HG03060 (cell line): ENCODE measurements at regions not wholly inside any gene's neighbourhood (a gene's known extent, or its start where the extent isn't known, plus 50 kb on each side); places are given as distances from the start of the nearest gene placed in this dataset.
"Not testable (repeated sequence)": the region's sequence is repeated elsewhere in the genome, so short reads cannot be mapped to it uniquely, and the experiment has no call there.

ENCODE experiments used
- ATAC-seq: cut with Tn5 transposase; IDR thresholded peaks from one replicate; pipeline ENCODE4 v1.9.1; 2021; ENCODE audit warnings: low read depth, moderate number of reproducible peaks; ENCODE audit not compliant: unreplicated experiment

- ATAC-seq = no peak
Observed at GRCh38 chr9:15372455-15372854, 50.2 kb upstream of the SNAPC3 start.

- no peak for ATAC-seq
Observed at GRCh38 chr9:15371448-15371845, 51.2 kb upstream of the SNAPC3 start.

DNA sequence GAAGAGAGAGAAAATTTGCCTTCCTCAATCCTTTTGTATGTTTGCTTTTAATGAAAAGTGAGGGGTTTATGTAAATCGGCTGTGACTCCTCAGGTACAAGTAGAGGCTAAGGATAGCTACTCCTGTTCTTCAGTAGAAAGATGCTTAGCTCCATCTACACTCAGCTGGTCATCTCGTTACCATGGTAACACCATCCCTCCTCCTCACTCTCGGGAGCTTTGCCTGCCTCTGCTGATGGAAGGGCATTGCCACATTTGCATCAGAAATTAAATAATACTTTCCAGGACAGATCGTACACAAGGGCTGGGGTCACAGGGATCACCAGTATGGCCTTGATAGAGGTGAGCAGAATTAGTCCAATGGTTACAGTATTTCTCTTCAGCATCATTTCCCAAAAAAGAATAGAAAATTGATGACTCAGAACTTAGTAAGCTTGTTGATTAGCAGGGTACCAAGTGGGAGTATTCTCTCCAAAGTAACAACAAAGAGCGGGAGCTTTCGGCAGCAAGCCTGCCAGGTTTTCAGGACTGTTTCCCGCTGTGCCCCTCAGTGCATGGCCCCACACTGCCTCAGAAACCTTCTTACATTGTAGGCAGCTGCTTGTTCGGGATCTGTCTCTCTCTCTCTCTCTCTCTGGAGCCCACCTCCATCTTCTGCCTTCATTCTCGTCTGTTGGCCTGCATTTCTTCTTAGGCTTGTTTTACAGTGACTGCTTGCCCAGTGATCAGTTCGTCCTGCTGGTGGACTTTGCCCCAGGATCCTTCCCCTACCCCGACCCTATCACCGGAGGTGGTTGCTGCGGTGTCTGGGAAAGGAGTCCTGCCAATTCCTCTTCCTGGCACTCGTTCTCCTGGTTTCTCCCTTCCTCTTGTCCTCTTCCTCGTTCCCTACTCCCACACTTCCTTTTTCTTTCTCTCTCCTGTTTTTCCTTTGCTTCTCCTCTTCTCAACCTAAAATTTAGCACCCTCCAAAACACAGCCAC lies 51.9 kb upstream of the SNAPC3 start:
- ATAC-seq = no peak

- ATAC-seq = no peak
Observed at GRCh38 chr9:15369871-15370270, 52.8 kb upstream of the SNAPC3 start.

DNA sequence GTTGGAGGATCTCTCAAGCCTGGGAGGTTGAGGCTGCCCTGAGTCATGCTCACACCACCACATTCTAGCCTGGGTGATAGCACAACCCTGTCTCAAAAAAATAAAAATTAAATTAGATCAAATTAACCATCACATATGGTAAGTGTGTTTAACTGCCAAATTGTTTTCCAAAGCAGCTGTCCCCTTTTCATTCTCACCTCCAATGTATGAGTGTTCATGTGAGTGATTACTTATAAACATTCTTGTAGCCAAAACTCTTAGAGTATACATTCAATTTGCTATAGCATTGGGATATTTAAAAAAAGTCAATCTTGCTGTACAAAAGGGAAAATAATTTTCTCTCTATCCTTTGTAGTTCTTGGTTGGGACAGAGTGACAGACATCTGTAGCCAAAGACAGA lies 53.4 kb upstream of the SNAPC3 start:
- ATAC-seq = no peak

GRCh38 chr9:15364975-15365553 lies 57.6 kb upstream of the SNAPC3 start:
- ATAC-seq = not testable (repeated sequence)

- no peak for ATAC-seq
Observed at GRCh38 chr9:15361737-15362136, 54.7 kb upstream of the TTC39B start.

- peak; percentile 92 for ATAC-seq
Observed at GRCh38 chr9:15357050-15357653, 50.1 kb upstream of the TTC39B start.
